Thyroid gland (tissue), 4 donors: ENCODE measurements at regions not wholly inside any gene's neighbourhood (a gene's known extent, or its start where the extent isn't known, plus 50 kb on each side); places are given as distances from the start of the nearest gene placed in this dataset.

Experiments used
- DNase-seq, 2 donors: peaks; one replicate each; pipeline ENCODE4 v3.0.0-alpha.2; 2019
- H3K27ac ChIP-seq, 3 donors: fragments of 200-600 bp; sonication (generic); 1 replicate in 2 of 3; 2 replicates in 1 of 3; pipeline ENCODE4 v1.5.1; 2016 to 2019; ENCODE audit warnings: mild to moderate bottlenecking in 1 of 3, moderate library complexity in 1 of 3
- H3K27me3 ChIP-seq: fragments of 200-600 bp; sonication (generic); one replicate; pipeline ENCODE4 v1.5.1; 2019
- H3K36me3 ChIP-seq, 2 donors: fragments of 200-600 bp; sonication (generic); one replicate each; pipeline ENCODE4 v1.5.1; 2016 to 2019
- H3K4me1 ChIP-seq, 2 donors: fragments of 200-600 bp; sonication (generic); one replicate each; pipeline ENCODE4 v1.5.1; 2017 to 2019
- H3K4me3 ChIP-seq, 3 donors: fragments of 200-600 bp; sonication (generic); replicated peaks in 1 of 3; 1 replicate in 2 of 3; 2 replicates in 1 of 3; pipeline ENCODE4 v1.5.1; 2016; ENCODE audit warnings: mild to moderate bottlenecking in 1 of 3
- H3K9me3 ChIP-seq: fragments of 200-600 bp; sonication (generic); one replicate; pipeline ENCODE4 v1.5.1; 2017
- POLR2A ChIP-seq, 2 donors: fragments of 450-650 bp; IDR thresholded peaks; one replicate each; pipeline ENCODE4 v1.6.1; 2017; ENCODE audit warnings: antibody characterized with exemption in 2 of 2, mild to moderate bottlenecking in 2 of 2, moderate library complexity in 1 of 2
- WGBS, 2 donors: methylation state at CpG; one replicate each; pipeline ENCODE4 v1.1.5; 2017; 5-methylcytosine and 5-hydroxymethylcytosine counted together
- intact Hi-C: fragments of 100-400 bp; cut with DNase I; formaldehyde crosslinking; loops from one replicate; pipeline ENCODE4 v1.15.1; 2023
- TF ChIP-seq, protein P1 (sequence below), 6 experiments: fragments of 200-600 bp in 3 of 6; fragments of 450-650 bp in 3 of 6; sonication (generic) in 3 of 6; IDR thresholded peaks; one replicate each; pipeline ENCODE4 v1.5.1; 2016 to 2019; ENCODE audit warnings: antibody characterized with exemption in 6 of 6, mild to moderate bottlenecking in 2 of 6, inconsistent platforms in 1 of 6, moderate library complexity in 1 of 6

DNA sequence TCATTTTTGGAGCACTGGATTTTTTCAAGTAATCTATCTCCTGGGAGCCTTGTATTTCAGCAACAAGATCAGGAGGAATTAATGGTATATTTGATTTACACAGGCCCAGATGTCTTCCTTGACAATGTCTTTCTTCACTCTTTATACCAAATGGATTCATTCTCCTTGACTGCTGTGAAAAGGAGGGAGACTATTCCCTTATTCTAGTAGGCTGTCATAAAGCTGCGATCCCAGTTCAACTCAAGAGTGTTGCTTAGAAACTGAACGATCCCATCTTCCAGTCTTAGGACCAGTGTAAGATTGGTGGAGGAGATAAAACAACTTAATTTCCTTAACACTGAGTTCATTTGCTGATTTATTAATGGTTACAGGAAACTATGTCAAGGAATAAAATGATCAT, 119.4 kb upstream of the ROBO1 start:
- Histone ChIP-seq H3K36me3 (no peaks in the 10 kb centered on the region), H3K27me3 (no peaks in the 10 kb centered on the region), H3K4me3 (no peak overlapping the region), H3K9me3 (no peaks in the 10 kb centered on the region), H3K4me1 (no peaks in the 10 kb centered on the region), H3K27ac (no peak overlapping the region)
- no peak for DNase-seq
- intact Hi-C loops: no loop called here
- TF ChIP-seq, protein P1, sequence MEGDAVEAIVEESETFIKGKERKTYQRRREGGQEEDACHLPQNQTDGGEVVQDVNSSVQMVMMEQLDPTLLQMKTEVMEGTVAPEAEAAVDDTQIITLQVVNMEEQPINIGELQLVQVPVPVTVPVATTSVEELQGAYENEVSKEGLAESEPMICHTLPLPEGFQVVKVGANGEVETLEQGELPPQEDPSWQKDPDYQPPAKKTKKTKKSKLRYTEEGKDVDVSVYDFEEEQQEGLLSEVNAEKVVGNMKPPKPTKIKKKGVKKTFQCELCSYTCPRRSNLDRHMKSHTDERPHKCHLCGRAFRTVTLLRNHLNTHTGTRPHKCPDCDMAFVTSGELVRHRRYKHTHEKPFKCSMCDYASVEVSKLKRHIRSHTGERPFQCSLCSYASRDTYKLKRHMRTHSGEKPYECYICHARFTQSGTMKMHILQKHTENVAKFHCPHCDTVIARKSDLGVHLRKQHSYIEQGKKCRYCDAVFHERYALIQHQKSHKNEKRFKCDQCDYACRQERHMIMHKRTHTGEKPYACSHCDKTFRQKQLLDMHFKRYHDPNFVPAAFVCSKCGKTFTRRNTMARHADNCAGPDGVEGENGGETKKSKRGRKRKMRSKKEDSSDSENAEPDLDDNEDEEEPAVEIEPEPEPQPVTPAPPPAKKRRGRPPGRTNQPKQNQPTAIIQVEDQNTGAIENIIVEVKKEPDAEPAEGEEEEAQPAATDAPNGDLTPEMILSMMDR (IDR thresholded peaks at IDR 0.05): no peak
- no peak for TF ChIP-seq POLR2A (IDR thresholded peaks at IDR 0.05)
- WGBS, 2 donors: 52 to 56% methylated on average over 2 of the region's 2 CpGs

DNA sequence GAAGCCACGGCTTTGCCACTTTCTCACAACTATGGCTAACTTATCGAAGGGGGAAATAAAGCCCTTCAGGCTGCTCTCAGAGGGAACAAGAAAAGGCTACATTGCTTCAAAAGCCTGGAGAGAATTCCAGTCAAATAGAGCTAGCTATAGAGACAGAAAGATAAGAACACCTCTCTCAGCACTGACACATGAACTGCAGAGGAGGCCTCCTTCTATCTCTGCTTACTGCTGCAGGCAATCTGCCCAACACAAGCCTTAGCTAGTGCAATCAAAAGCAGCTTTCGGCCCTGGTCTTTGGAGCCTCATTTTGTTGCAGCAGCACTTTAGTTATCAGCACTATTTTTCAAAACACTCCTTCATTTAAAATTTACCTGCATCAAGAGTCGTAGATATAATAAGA, 118.4 kb upstream of the ROBO1 start:
- Histone ChIP-seq H3K27me3 (no peaks in the 10 kb centered on the region), H3K4me1 (no peaks in the 10 kb centered on the region), H3K36me3 (no peaks in the 10 kb centered on the region), H3K9me3 (no peaks in the 10 kb centered on the region), H3K4me3 (no peak overlapping the region), H3K27ac (no peak overlapping the region)
- TF ChIP-seq POLR2A (IDR thresholded peaks at IDR 0.05): no peak
- TF ChIP-seq, protein P1 (IDR thresholded peaks at IDR 0.05): no peak
- intact Hi-C loops: no loop called here
- WGBS, 2 donors: 68 to 75% methylated on average over 4 of the region's 4 CpGs
- no peak for DNase-seq

DNA sequence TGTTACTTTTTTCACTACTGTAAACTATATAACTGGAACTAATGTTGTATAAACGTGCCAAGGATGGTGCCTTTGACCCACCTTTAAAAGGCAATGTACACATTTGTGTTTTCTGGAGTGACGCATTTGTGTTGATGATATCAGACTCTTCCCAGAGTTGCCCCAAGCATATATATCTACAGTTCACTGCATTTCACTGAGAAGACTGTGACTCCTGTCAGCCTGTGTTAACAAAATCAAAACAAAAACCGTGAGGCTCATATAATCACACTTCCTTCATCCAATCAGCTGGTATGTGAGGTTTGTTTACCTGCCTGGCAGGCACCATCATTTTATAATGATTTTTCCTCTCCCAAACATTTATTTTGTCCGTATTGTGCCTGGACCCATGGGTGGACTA, 117.6 kb upstream of the ROBO1 start:
- H3K27me3 ChIP-seq: no peaks in the 10 kb centered on the region
- no peak overlapping the region for H3K27ac ChIP-seq

DNA sequence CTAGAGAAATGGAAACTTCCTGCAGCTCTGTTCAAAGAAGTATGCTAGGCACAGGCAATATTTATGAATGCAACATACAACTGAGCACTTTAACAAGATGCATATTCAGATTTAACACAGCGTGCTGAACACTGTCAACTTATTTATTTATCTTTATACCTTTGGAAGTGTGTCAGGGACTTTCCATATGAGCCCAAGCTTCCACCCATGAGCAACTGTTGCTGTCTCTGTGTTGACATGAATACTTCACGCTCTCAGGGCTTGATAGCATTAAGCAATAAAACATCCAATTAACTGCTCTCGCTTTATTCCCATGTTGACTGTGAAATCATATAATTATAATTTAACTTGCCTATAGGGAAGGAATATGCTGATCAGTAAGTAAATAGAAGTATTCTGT, 116.6 kb upstream of the ROBO1 start:
- no peaks in the 10 kb centered on the region for H3K4me1 ChIP-seq
- WGBS, 2 donors: 86 to 93% methylated on average over 3 of the region's 3 CpGs
- no peaks in the 10 kb centered on the region for H3K27me3 ChIP-seq
- DNase-seq: no peak
- no peaks in the 10 kb centered on the region for H3K36me3 ChIP-seq
- intact Hi-C loops: no loop called here
- no peak overlapping the region for H3K27ac ChIP-seq
- no peaks in the 10 kb centered on the region for H3K9me3 ChIP-seq
- TF ChIP-seq, protein P1 (IDR thresholded peaks at IDR 0.05): no peak
- TF ChIP-seq POLR2A (IDR thresholded peaks at IDR 0.05): no peak
- no peak overlapping the region for H3K4me3 ChIP-seq

More for the DNA sequence above, 117.6 kb upstream of the ROBO1 start:
- intact Hi-C loops: no loop called here
- H3K4me3 ChIP-seq: no peak overlapping the region
- H3K4me1 ChIP-seq: no peaks in the 10 kb centered on the region
- H3K9me3 ChIP-seq: no peaks in the 10 kb centered on the region
- TF ChIP-seq, protein P1 (IDR thresholded peaks at IDR 0.05): no peak
- TF ChIP-seq POLR2A (IDR thresholded peaks at IDR 0.05): no peak
- no peak for DNase-seq
- no peaks in the 10 kb centered on the region for H3K36me3 ChIP-seq
- 63 to 66% methylated on average over 4 of the region's 4 CpGs for whole genome bisulfite sequencing, 2 donors

DNA sequence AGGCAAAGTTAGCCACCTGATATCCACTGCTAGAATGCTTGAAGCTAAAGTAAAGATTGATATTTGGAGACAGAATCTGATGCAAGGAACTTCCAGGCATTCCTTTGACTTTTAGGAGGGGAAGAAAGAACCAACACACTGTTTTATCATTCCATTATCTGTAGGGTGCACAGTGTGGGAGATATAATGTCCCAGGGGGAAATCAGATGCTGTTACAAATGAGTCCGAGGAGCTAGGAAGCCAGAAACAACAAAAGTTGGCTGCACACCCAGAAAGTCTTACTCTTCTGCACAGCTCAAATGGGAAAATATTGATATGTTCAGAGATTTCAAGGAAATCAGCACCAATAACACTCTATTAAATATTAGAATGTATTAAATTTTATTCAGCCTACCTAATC, 113.6 kb upstream of the ROBO1 start:
- no peaks in the 10 kb centered on the region for H3K36me3 ChIP-seq
- H3K27me3 ChIP-seq: no peaks in the 10 kb centered on the region
- WGBS, 2 donors: 50 to 52% methylated on average over 1 of the region's 1 CpG
- TF ChIP-seq POLR2A (IDR thresholded peaks at IDR 0.05): no peak
- TF ChIP-seq, protein P1 (IDR thresholded peaks at IDR 0.05): no peak
- no peaks in the 10 kb centered on the region for H3K9me3 ChIP-seq
- DNase-seq: no peak
- intact Hi-C loops: no loop called here
- H3K4me3 ChIP-seq: no peak overlapping the region
- no peaks in the 10 kb centered on the region for H3K4me1 ChIP-seq
- no peak overlapping the region for H3K27ac ChIP-seq
